Neural cell (in vitro differentiated cells): ENCODE measurements at regions not wholly inside any gene's neighbourhood (a gene's known extent, or its start where the extent isn't known, plus 50 kb on each side); places are given as distances from the start of the nearest gene placed in this dataset.
"Not testable (repeated sequence)": the region's sequence is repeated elsewhere in the genome, so short reads cannot be mapped to it uniquely, and the experiment has no call there.

Experiments
- H2AFZ ChIP-seq: fragments of 200-600, 300-800 bp; sonication (generic), shearing (Covaris generic); 2 replicates; pipeline ENCODE4 v1.6.0; 2014; ENCODE audit warnings: low read depth, mild to moderate bottlenecking, antibody characterized with exemption, low read length, moderate library complexity
- H3F3A ChIP-seq: fragments of 200-600 bp; shearing (Covaris generic); 2 replicates; pipeline ENCODE4 v1.6.1; 2016; ENCODE audit warnings: mild to moderate bottlenecking, moderate library complexity, mixed read lengths, antibody characterized with exemption, low read length; ENCODE audit not compliant: insufficient read depth, poor library complexity, severe bottlenecking
- H3K27ac ChIP-seq: fragments of 200-600, 300-800 bp; sonication (generic), shearing (Covaris generic); 2 replicates; pipeline ENCODE4 v1.5.1; 2014; ENCODE audit warnings: mild to moderate bottlenecking, low read length, moderate library complexity
- H3K27me3 ChIP-seq: fragments of 300-800, 200-600 bp; sonication (generic), shearing (Covaris generic); 2 replicates; pipeline ENCODE4 v1.6.0; 2014; ENCODE audit warnings: mild to moderate bottlenecking, low read depth, low read length, moderate library complexity; ENCODE audit not compliant: insufficient read depth
- H3K36me3 ChIP-seq: fragments of 300-800, 200-600 bp; sonication (generic), shearing (Covaris generic); 2 replicates; pipeline ENCODE4 v1.5.1; 2014; ENCODE audit warnings: mild to moderate bottlenecking, antibody characterized with exemption, low read length, moderate library complexity; ENCODE audit not compliant: insufficient read depth
- H3K4me2 ChIP-seq: fragments of 300-800, 200-600 bp; sonication (generic), shearing (Covaris generic); 2 replicates; pipeline ENCODE4 v1.6.0; 2014; ENCODE audit warnings: mild to moderate bottlenecking, low read length
- H3K4me3 ChIP-seq: fragments of 300-800, 200-600 bp; sonication (generic), shearing (Covaris generic); 2 replicates; pipeline ENCODE4 v1.5.1; 2014; ENCODE audit warnings: mild to moderate bottlenecking, low read length, moderate library complexity
- H3K79me2 ChIP-seq: fragments of 200-600 bp; shearing (Covaris generic); replicated peaks from 2 replicates; pipeline ENCODE4 v1.6.0; 2014; ENCODE audit warnings: mild to moderate bottlenecking, low read length, moderate library complexity; ENCODE audit not compliant: insufficient read depth
- H3K9ac ChIP-seq: fragments of 300-800, 200-600 bp; sonication (generic), shearing (Covaris generic); 2 replicates; pipeline ENCODE4 v1.6.1; 2016; ENCODE audit warnings: mild to moderate bottlenecking, low read length, mixed read lengths
- H3K9me2 ChIP-seq: fragments of 200-600 bp; shearing (Covaris generic); 2 replicates; pipeline ENCODE4 v1.6.1; 2016; ENCODE audit warnings: mild to moderate bottlenecking, low read length, mixed read lengths; ENCODE audit not compliant: insufficient read depth
- H3K9me3 ChIP-seq: fragments of 200-600, 300-800 bp; sonication (generic), shearing (Covaris generic); 2 replicates; pipeline ENCODE4 v1.6.1; 2016; ENCODE audit warnings: mild to moderate bottlenecking, mixed run types, low read length, moderate library complexity, mixed read lengths
- H4K20me1 ChIP-seq: fragments of 200-600 bp; shearing (Covaris generic); 2 replicates; pipeline ENCODE4 v1.6.1; 2016; ENCODE audit warnings: mild to moderate bottlenecking, mixed run types; ENCODE audit not compliant: insufficient read depth

- H3K4me3 ChIP-seq, H3K36me3 ChIP-seq, H3K79me2 ChIP-seq, H3K27ac ChIP-seq, H4K20me1 ChIP-seq, H3F3A ChIP-seq, H3K9ac ChIP-seq, H3K4me2 ChIP-seq, H3K27me3 ChIP-seq, H2AFZ ChIP-seq, H3K9me2 ChIP-seq, H3K9me3 ChIP-seq: not testable (repeated sequence)
Measured at GRCh38 chr2:87326754-87327153, 305.1 kb upstream of the PLGLB1 start.

- not testable (repeated sequence) for H3K9me2 ChIP-seq, H4K20me1 ChIP-seq, H3K27ac ChIP-seq, H3K9me3 ChIP-seq, H3K27me3 ChIP-seq, H3K79me2 ChIP-seq, H2AFZ ChIP-seq, H3K4me3 ChIP-seq, H3K4me2 ChIP-seq, H3F3A ChIP-seq, H3K9ac ChIP-seq, H3K36me3 ChIP-seq
Measured at GRCh38 chr2:87327648-87328371, 306.2 kb upstream of the PLGLB1 start.

- not testable (repeated sequence) for H3K9me2 ChIP-seq, H3K36me3 ChIP-seq, H3K4me2 ChIP-seq, H3F3A ChIP-seq, H3K79me2 ChIP-seq, H3K27ac ChIP-seq, H3K27me3 ChIP-seq, H3K9me3 ChIP-seq, H3K4me3 ChIP-seq, H3K9ac ChIP-seq, H4K20me1 ChIP-seq, H2AFZ ChIP-seq
Measured at GRCh38 chr2:87329529-87329928, 307.9 kb upstream of the PLGLB1 start.

GRCh38 chr2:87330486-87330885 is 308.8 kb upstream of the PLGLB1 start:
- not testable (repeated sequence) for H3K4me3 ChIP-seq, H4K20me1 ChIP-seq, H3K9me3 ChIP-seq, H3K27ac ChIP-seq, H3K4me2 ChIP-seq, H2AFZ ChIP-seq, H3K27me3 ChIP-seq, H3K36me3 ChIP-seq, H3K79me2 ChIP-seq, H3K9me2 ChIP-seq, H3F3A ChIP-seq, H3K9ac ChIP-seq

- H3K27ac ChIP-seq, H3K9me2 ChIP-seq, H3F3A ChIP-seq, H3K27me3 ChIP-seq, H3K9ac ChIP-seq, H3K4me2 ChIP-seq, H4K20me1 ChIP-seq, H2AFZ ChIP-seq, H3K9me3 ChIP-seq, H3K4me3 ChIP-seq, H3K79me2 ChIP-seq, H3K36me3 ChIP-seq: not testable (repeated sequence)
Measured at GRCh38 chr2:87331940-87332583, 310.4 kb upstream of the PLGLB1 start.

- not testable (repeated sequence) for H3K27me3 ChIP-seq, H3K9ac ChIP-seq
Measured at GRCh38 chr2:87334888-87335287, 313.2 kb upstream of the PLGLB1 start.

GRCh38 chr2:87338998-87339397 is 317.4 kb upstream of the PLGLB1 start:
- H3K4me2 ChIP-seq, H2AFZ ChIP-seq, H3K79me2 ChIP-seq, H3K4me3 ChIP-seq, H3K9ac ChIP-seq, H3K9me3 ChIP-seq, H3K36me3 ChIP-seq, H3F3A ChIP-seq, H3K27ac ChIP-seq, H3K9me2 ChIP-seq, H4K20me1 ChIP-seq, H3K27me3 ChIP-seq: not testable (repeated sequence)

More at GRCh38 chr2:87334888-87335287, 313.2 kb upstream of the PLGLB1 start:
- not testable (repeated sequence) for H2AFZ ChIP-seq, H3K27ac ChIP-seq, H3K9me3 ChIP-seq, H3K4me3 ChIP-seq, H3K79me2 ChIP-seq, H3K4me2 ChIP-seq, H3K36me3 ChIP-seq, H3F3A ChIP-seq, H3K9me2 ChIP-seq, H4K20me1 ChIP-seq
